PC-3 (cell line): ENCODE measurements at regions not wholly inside any gene's neighbourhood (a gene's known extent, or its start where the extent isn't known, plus 50 kb on each side); places are given as distances from the start of the nearest gene placed in this dataset.

Experiments
- ATAC-seq: fragments of 200-7000 bp; cut with Tn5 transposase; 2 replicates; pipeline ENCODE4 v1.9.1; 2020; ENCODE audit warnings: mild to moderate bottlenecking, moderate library complexity
- BruUV-seq: library from RNA; stranded (reverse); fragments of 400-500 nt; replicated peaks from 2 replicates; lab custom pipeline; 2021; lab: Mats Ljungman, UMichigan
- CTCF ChIA-PET: fragments of 300-600 bp; sonication (Branson Sonifier 250); formaldehyde crosslinking; loops from one replicate; lab custom pipeline; 2022; ENCODE audit warnings: antibody characterized with exemption; lab: Charles Lee
- POLR2A ChIA-PET: fragments of 300-600 bp; sonication (Branson Sonifier 250); formaldehyde crosslinking; loops from one replicate; lab custom pipeline; 2022; ENCODE audit warnings: antibody characterized with exemption; ENCODE audit not compliant: unreplicated experiment; lab: Charles Lee
- DNase-seq: peaks from one replicate; pipeline ENCODE4 v3.0.0-alpha.2; 2015
- H2AFZ ChIP-seq: fragments of 300-600 bp; sonication (generic); 2 replicates; pipeline ENCODE4 v1.6.0; 2016; ENCODE audit warnings: antibody characterized with exemption, low read length
- H3F3A ChIP-seq: fragments of 300-600 bp; sonication (generic); one replicate; pipeline ENCODE4 v1.6.0; 2017; ENCODE audit warnings: antibody characterized with exemption, low read length, control low read depth, mild to moderate bottlenecking; ENCODE audit not compliant: unreplicated experiment
- H3K27ac ChIP-seq: fragments of 300-600 bp; sonication (generic); 2 replicates; pipeline ENCODE4 v1.5.1; 2016; ENCODE audit warnings: mild to moderate bottlenecking, low read length
- H3K27me3 ChIP-seq: fragments of 300-600 bp; sonication (generic); 2 replicates; pipeline ENCODE4 v1.6.1; 2016; ENCODE audit warnings: low read length, mixed read lengths
- H3K36me3 ChIP-seq: fragments of 300-600 bp; sonication (generic); 2 replicates; pipeline ENCODE4 v1.6.1; 2016; ENCODE audit warnings: low read depth, mixed run types, low read length, mixed read lengths
- H3K4me1 ChIP-seq: fragments of 300-600 bp; sonication (generic); 2 replicates; pipeline ENCODE4 v1.5.1; 2016; ENCODE audit warnings: low read length; ENCODE audit not compliant: insufficient read depth
- H3K4me2 ChIP-seq: fragments of 300-600 bp; sonication (generic); 2 replicates; pipeline ENCODE4 v1.6.0; 2016; ENCODE audit warnings: low read length
- H3K4me3 ChIP-seq: fragments of 300-600 bp; sonication (generic); 2 replicates; pipeline ENCODE4 v1.5.1; 2016; ENCODE audit warnings: mild to moderate bottlenecking, low read length, mixed read lengths
- H3K79me2 ChIP-seq: fragments of 300-600 bp; sonication (generic); 2 replicates; pipeline ENCODE4 v1.6.1; 2017; ENCODE audit warnings: low read length, mixed read lengths
- H3K9ac ChIP-seq: fragments of 300-600 bp; sonication (generic); 2 replicates; pipeline ENCODE4 v1.6.0; 2016; ENCODE audit warnings: mild to moderate bottlenecking, low read length
- H3K9me2 ChIP-seq: fragments of 300-600 bp; sonication (generic); replicated peaks from 2 replicates; pipeline ENCODE4 v1.6.1; 2016; ENCODE audit warnings: mixed run types, low read length, mixed read lengths
- H3K9me3 ChIP-seq: fragments of 300-600 bp; sonication (generic); 2 replicates; pipeline ENCODE4 v1.6.1; 2016; ENCODE audit warnings: low read length, mixed read lengths
- H4K20me1 ChIP-seq: fragments of 300-600 bp; sonication (generic); 2 replicates; pipeline ENCODE4 v1.6.1; 2016; ENCODE audit warnings: low read length, mixed read lengths
- EZH2 ChIP-seq: fragments of 300-600 bp; sonication (generic); IDR thresholded peaks from one replicate; pipeline ENCODE4 v1.6.1; 2017; ENCODE audit warnings: antibody characterized with exemption, mild to moderate bottlenecking, low read length; ENCODE audit not compliant: unreplicated experiment
- EZH2phosphoT487 ChIP-seq: fragments of 300-600 bp; sonication (generic); IDR thresholded peaks from 2 replicates; pipeline ENCODE4 v1.6.1; 2018; ENCODE audit warnings: mild to moderate bottlenecking, antibody characterized with exemption, low read length, borderline replicate concordance
- intact Hi-C: fragments of 100-400 bp; cut with micrococcal nuclease; formaldehyde crosslinking; loops from 2 replicates; pipeline ENCODE4 v1.9.0; 2023
- TF ChIP-seq, protein P1 (sequence below): fragments of 300-600 bp; sonication (generic); conservative IDR thresholded peaks from 2 replicates; pipeline ENCODE4 v1.5.1; 2017; ENCODE audit warnings: antibody characterized with exemption, low read depth, mild to moderate bottlenecking, low read length

DNA sequence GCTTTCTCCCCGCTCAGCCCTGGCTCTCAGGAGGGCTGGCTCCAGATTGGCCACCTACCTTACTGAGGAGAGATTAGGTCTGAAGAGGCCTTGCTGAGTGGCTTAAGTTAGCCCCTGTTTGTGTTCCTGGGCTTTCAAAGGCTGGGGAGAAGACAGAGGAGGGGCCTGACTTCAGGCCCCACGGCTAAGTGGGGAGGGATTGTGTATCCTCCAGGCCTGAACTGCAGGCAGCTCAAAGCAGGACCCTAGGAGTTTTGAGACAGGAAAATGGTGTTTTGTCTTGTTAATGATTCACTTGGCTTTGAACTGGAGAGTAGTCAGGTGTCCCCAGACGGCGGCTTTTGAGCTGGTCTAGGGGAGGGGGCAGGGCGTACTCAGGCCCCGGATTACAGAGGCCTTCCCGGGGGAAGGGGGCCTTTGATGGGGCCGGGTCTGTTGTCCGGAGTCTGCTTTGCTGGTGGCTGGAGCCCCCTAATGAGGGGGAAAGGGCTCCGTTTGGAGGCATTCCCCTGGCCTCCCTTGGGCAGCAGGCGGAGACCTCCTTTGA is 162.0 kb upstream of the SMIM23 start:
- Histone ChIP-seq H3K36me3 (no peaks in the 10 kb centered on the region), H3K27me3 (peaks cover 49% of the 10 kb centered on the region), H3K4me1 (no peaks in the 10 kb centered on the region), H3K4me3 (no peak overlapping the region), H3K4me2 (no peak overlapping the region), H4K20me1 (no peaks in the 10 kb centered on the region), H3K9me3 (no peaks in the 10 kb centered on the region), H3K27ac (no peak overlapping the region), H2AFZ (no peak overlapping the region), H3K9me2 (no peaks in the 10 kb centered on the region), H3K9ac (no peak overlapping the region), H3F3A (no peaks in the 10 kb centered on the region), H3K79me2 (no peaks in the 10 kb centered on the region)
- ChIA-PET CTCF (no interaction called here), POLR2A (no interaction called here)
- ATAC-seq: no peak
- intact Hi-C loops: no loop called here
- TF ChIP-seq EZH2: no peak
- TF ChIP-seq, protein P1, sequence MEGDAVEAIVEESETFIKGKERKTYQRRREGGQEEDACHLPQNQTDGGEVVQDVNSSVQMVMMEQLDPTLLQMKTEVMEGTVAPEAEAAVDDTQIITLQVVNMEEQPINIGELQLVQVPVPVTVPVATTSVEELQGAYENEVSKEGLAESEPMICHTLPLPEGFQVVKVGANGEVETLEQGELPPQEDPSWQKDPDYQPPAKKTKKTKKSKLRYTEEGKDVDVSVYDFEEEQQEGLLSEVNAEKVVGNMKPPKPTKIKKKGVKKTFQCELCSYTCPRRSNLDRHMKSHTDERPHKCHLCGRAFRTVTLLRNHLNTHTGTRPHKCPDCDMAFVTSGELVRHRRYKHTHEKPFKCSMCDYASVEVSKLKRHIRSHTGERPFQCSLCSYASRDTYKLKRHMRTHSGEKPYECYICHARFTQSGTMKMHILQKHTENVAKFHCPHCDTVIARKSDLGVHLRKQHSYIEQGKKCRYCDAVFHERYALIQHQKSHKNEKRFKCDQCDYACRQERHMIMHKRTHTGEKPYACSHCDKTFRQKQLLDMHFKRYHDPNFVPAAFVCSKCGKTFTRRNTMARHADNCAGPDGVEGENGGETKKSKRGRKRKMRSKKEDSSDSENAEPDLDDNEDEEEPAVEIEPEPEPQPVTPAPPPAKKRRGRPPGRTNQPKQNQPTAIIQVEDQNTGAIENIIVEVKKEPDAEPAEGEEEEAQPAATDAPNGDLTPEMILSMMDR: no peak
- no peak for TF ChIP-seq EZH2phosphoT487
- no TSS peak for BruUV-seq
- DNase-seq: no peak

DNA sequence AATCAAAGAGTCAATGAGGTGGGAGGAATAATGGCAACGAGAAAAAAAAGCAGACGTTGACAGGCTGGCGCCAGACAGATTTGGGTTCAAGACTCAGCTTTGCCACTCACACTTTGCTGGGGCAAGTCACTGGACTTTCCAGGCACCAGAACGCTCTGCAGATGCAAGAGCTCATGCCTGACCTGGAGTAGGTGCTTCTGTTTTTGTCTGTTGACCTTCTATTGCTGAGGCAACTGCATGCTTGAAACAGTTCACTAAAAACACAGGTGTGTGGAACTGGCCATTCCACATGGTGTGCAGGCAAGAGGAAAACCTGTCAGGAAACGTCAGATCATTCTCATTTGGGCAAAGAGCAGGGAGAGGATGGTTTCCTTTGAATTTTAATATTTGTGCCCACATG is 161.2 kb upstream of the SMIM23 start:
- BruUV-seq: no TSS peak
- intact Hi-C loops: no loop called here

DNA sequence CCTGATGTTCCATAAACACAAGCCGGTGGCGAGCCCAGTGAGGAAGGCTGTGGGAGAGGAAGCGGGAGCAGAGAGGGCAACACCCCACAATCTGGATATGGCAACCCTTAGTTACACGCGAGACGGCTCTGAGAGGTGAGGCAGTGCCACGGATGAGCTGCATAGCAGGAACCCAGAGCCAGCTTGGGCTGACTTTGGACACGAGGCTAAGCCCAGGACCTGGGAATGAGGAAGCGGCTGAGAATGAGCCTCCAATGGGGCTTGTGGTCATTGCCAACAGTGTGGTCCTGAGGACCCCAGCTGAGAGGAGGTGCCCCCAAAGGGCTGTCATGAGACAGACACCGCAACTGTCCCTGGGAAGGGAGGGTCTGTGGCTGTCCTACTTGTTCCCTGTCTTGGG is 160.0 kb upstream of the SMIM23 start:
- Histone ChIP-seq H4K20me1 (no peaks in the 10 kb centered on the region), H3K9me2 (no peaks in the 10 kb centered on the region), H2AFZ (no peak overlapping the region), H3F3A (no peaks in the 10 kb centered on the region), H3K36me3 (no peaks in the 10 kb centered on the region), H3K79me2 (no peaks in the 10 kb centered on the region), H3K4me2 (no peak overlapping the region), H3K27ac (no peak overlapping the region), H3K4me1 (0 out of 2 replicates have a peak, but pooled peaks cover 5% of the 10 kb centered on the region), H3K4me3 (no peak overlapping the region), H3K27me3 (peaks cover 54% of the 10 kb centered on the region), H3K9me3 (no peaks in the 10 kb centered on the region), H3K9ac (no peak overlapping the region)
- intact Hi-C loops: no loop called here
- TF ChIP-seq EZH2: no peak
- no peak for TF ChIP-seq EZH2phosphoT487
- TF ChIP-seq, protein P1: no peak
- DNase-seq: no peak
- CTCF ChIA-PET: no interaction called here
- POLR2A ChIA-PET: no interaction called here
- no TSS peak for BruUV-seq
- ATAC-seq: no peak

More for the DNA sequence above, 161.2 kb upstream of the SMIM23 start:
- no peaks in the 10 kb centered on the region for H3K4me1 ChIP-seq
- ChIA-PET POLR2A (no interaction called here), CTCF (no interaction called here)
- no peak overlapping the region for H3K4me3 ChIP-seq
- H3K79me2 ChIP-seq: no peaks in the 10 kb centered on the region
- H3K9ac ChIP-seq: no peak overlapping the region
- H4K20me1 ChIP-seq: no peaks in the 10 kb centered on the region
- ATAC-seq (no peak), DNase-seq (no peak)
- H3K4me2 ChIP-seq: no peak overlapping the region
- no peak overlapping the region for H2AFZ ChIP-seq
- TF ChIP-seq EZH2phosphoT487 (no peak), EZH2 (no peak)
- TF ChIP-seq, protein P1: no peak
- H3K36me3 ChIP-seq: no peaks in the 10 kb centered on the region
- H3K27me3 ChIP-seq: peaks cover 54% of the 10 kb centered on the region
- no peaks in the 10 kb centered on the region for H3K9me3 ChIP-seq
- no peaks in the 10 kb centered on the region for H3K9me2 ChIP-seq
- no peak overlapping the region for H3K27ac ChIP-seq
- H3F3A ChIP-seq: no peaks in the 10 kb centered on the region
